Fibroblast of lung (primary cell): ENCODE measurements at regions not wholly inside any gene's neighbourhood (a gene's known extent, or its start where the extent isn't known, plus 50 kb on each side); places are given as distances from the start of the nearest gene placed in this dataset.

Source experiments
- DNase-seq, 2 donors: peaks; one replicate each; pipeline versions ENCODE4 v3.0.0 to v3.0.0-alpha.2; 2010; ENCODE audit warnings: low read depth in 2 of 2
- H2AFZ ChIP-seq: 2 replicates; pipeline ENCODE4 v1.5.1; 2012; ENCODE audit warnings: low read length, control low read depth, inconsistent platforms
- H3K27ac ChIP-seq: 2 replicates; pipeline ENCODE4 v1.5.1; 2011; ENCODE audit warnings: low read length, control low read depth; ENCODE audit not compliant: insufficient read depth
- H3K27me3 ChIP-seq: 2 replicates; pipeline ENCODE4 v1.5.1; 2011; ENCODE audit warnings: mild to moderate bottlenecking, low read length; ENCODE audit not compliant: control insufficient read depth, insufficient read depth
- H3K36me3 ChIP-seq: 2 replicates; pipeline ENCODE4 v1.5.1; 2011; ENCODE audit warnings: low read length; ENCODE audit not compliant: control insufficient read depth, insufficient read depth
- H3K4me1 ChIP-seq: 2 replicates; pipeline ENCODE4 v1.5.1; 2011; ENCODE audit warnings: low read length; ENCODE audit not compliant: control insufficient read depth, insufficient read depth; ENCODE audit errors: extremely low read depth
- H3K4me2 ChIP-seq: 2 replicates; pipeline ENCODE4 v1.5.1; 2011; ENCODE audit warnings: low read length, control low read depth; ENCODE audit not compliant: insufficient read depth; ENCODE audit errors: extremely low read depth
- H3K4me3 ChIP-seq, 4 experiments: fragments of 200-600 bp in 1 of 4; sonication (generic) in 1 of 4; replicated peaks in 1 of 4; 2 replicates each; pipeline ENCODE4 v1.5.1; 2011 to 2016; ENCODE audit warnings: low read length in 4 of 4, low read depth in 3 of 4, mild to moderate bottlenecking in 3 of 4, control low read depth in 2 of 4, inconsistent platforms in 1 of 4, mixed read lengths in 1 of 4; ENCODE audit not compliant: insufficient read depth in 1 of 4; ENCODE audit errors: control extremely low read depth in 1 of 4
- H3K79me2 ChIP-seq: 2 replicates; pipeline ENCODE4 v1.5.1; 2012; ENCODE audit warnings: mild to moderate bottlenecking, low read length, inconsistent platforms; ENCODE audit not compliant: control insufficient read depth, insufficient read depth
- H3K9ac ChIP-seq: 2 replicates; pipeline ENCODE4 v1.5.1; 2011; ENCODE audit warnings: mild to moderate bottlenecking, low read length, control low read depth; ENCODE audit not compliant: insufficient read depth
- H3K9me3 ChIP-seq: 2 replicates; pipeline ENCODE4 v1.5.1; 2012; ENCODE audit warnings: low read depth, low read length; ENCODE audit not compliant: control insufficient read depth, insufficient read depth
- H4K20me1 ChIP-seq: 2 replicates; pipeline ENCODE4 v1.5.1; 2011; ENCODE audit warnings: low read length; ENCODE audit not compliant: control insufficient read depth, insufficient read depth; ENCODE audit errors: extremely low read depth
- CTCF ChIP-seq, 2 donors: IDR thresholded peaks in 1 of 2; conservative IDR thresholded peaks in 1 of 2; 1 replicate in 1 of 2; 2 replicates in 1 of 2; pipeline ENCODE4 v1.5.1; 2011 to 2012; ENCODE audit warnings: low read length in 2 of 2, control low read depth in 1 of 2, inconsistent platforms in 1 of 2, low read depth in 1 of 2, mild to moderate bottlenecking in 1 of 2
- EZH2 ChIP-seq: IDR thresholded peaks from 2 replicates; pipeline ENCODE4 v1.5.1; 2012; ENCODE audit warnings: low read length, control low read depth, mild to moderate bottlenecking; ENCODE audit errors: missing control alignments

- Histone ChIP-seq H3K4me3 (no peak overlapping the region), H3K36me3 (no peaks in the 10 kb centered on the region), H3K27ac (no peak overlapping the region), H3K9ac (no peak overlapping the region), H4K20me1 (no peaks in the 10 kb centered on the region), H3K27me3 (no peaks in the 10 kb centered on the region), H3K4me1 (no peaks in the 10 kb centered on the region), H2AFZ (no peak overlapping the region), H3K4me2 (no peak overlapping the region), H3K9me3 (no peaks in the 10 kb centered on the region), H3K79me2 (no peaks in the 10 kb centered on the region)
- no peak for TF ChIP-seq EZH2
- TF ChIP-seq CTCF (conservative IDR thresholded peaks at IDR 0.05 in 1 of 2, IDR thresholded peaks at IDR 0.05 in 1 of 2; ENCODE audit: low read depth in 1 of 2, low read length in 2 of 2) = no peak
- DNase-seq = no peak
Observed at GRCh38 chr4:30160140-30160539, 560.0 kb upstream of the PCDH7 start.

- no peaks in the 10 kb centered on the region for H4K20me1 ChIP-seq
- no peak overlapping the region for H3K4me2 ChIP-seq
- H3K36me3 ChIP-seq = no peaks in the 10 kb centered on the region
- no peak overlapping the region for H2AFZ ChIP-seq
- H3K27ac ChIP-seq = no peak overlapping the region
- TF ChIP-seq EZH2 (no peak), CTCF (conservative IDR thresholded peaks at IDR 0.05 in 1 of 2, IDR thresholded peaks at IDR 0.05 in 1 of 2; ENCODE audit: low read depth in 1 of 2, low read length in 2 of 2) (no peak)
- H3K9me3 ChIP-seq = no peaks in the 10 kb centered on the region
- H3K4me3 ChIP-seq = no peak overlapping the region
- DNase-seq = peak in 1 of 2 donors; percentile 58
- no peaks in the 10 kb centered on the region for H3K27me3 ChIP-seq
- H3K9ac ChIP-seq = no peak overlapping the region
- H3K4me1 ChIP-seq = no peaks in the 10 kb centered on the region
- no peaks in the 10 kb centered on the region for H3K79me2 ChIP-seq
Observed at GRCh38 chr4:30172416-30172815, 547.8 kb upstream of the PCDH7 start.

- TF ChIP-seq CTCF (conservative IDR thresholded peaks at IDR 0.05 in 1 of 2, IDR thresholded peaks at IDR 0.05 in 1 of 2; ENCODE audit: low read depth in 1 of 2, low read length in 2 of 2) = no peak
- TF ChIP-seq EZH2 = no peak
- no peak overlapping the region for H3K4me2 ChIP-seq
- H3K4me3 ChIP-seq = no peak overlapping the region
- no peaks in the 10 kb centered on the region for H3K4me1 ChIP-seq
- no peaks in the 10 kb centered on the region for H3K27me3 ChIP-seq
- H3K79me2 ChIP-seq = no peaks in the 10 kb centered on the region
- no peak overlapping the region for H3K27ac ChIP-seq
- no peaks in the 10 kb centered on the region for H4K20me1 ChIP-seq
- H3K9ac ChIP-seq = no peak overlapping the region
- H2AFZ ChIP-seq = no peak overlapping the region
- H3K9me3 ChIP-seq = no peaks in the 10 kb centered on the region
- no peak for DNase-seq
- no peaks in the 10 kb centered on the region for H3K36me3 ChIP-seq
Observed at GRCh38 chr4:30181512-30181911, 538.7 kb upstream of the PCDH7 start.
